HG03103 (cell line): ENCODE measurements at regions not wholly inside any gene's neighbourhood (a gene's known extent, or its start where the extent isn't known, plus 50 kb on each side); places are given as distances from the start of the nearest gene placed in this dataset.
"Not testable (repeated sequence)": the region's sequence is repeated elsewhere in the genome, so short reads cannot be mapped to it uniquely, and the experiment has no call there.

ENCODE experiments used
- ATAC-seq: cut with Tn5 transposase; IDR thresholded peaks from one replicate; pipeline ENCODE4 v1.9.1; 2021; ENCODE audit warnings: low read depth; ENCODE audit not compliant: unreplicated experiment

DNA sequence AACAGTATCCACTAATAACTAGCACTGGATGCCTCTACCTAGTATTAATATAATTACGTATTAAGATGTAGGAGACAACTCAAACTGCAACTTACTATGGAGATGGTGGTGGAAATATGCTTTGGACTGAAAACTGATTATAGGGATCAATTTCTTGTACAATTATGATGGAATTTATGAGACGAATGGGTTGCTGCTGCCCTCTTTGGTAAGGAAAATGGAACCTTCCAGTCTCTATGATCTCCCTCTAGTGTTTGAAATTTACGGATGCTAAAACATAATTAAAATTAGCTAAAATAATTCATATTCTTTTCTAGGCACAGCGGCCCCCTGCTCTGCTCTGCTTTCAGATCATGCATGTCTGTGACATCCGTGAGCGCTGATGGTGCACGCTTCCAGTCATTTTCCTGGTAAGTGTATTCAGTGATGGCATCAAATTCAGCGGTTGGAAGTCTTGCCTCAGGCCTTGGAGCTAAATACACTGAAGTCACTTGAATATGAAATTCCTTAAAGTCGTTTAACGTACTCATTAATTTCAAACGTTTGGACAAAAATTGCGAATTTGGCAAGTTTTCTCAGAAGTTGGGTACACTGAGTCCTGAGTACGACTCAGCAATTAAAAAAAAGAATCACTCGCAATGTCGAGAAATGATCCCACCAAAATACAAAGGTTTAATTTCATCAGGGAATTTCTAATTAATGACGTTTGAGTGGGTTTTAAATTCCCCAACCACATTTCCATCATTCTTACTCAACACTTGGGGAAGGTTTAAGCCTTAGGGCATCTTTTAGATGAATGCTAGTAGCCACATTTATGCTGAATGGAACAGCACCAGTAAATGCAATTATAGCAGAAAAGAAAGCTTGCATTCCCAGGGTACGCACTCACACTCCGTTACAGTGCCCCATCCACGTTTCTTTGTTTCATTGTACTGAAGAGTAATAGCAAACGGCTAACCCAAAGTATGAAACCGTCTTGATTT lies 132.6 kb downstream of the NR2F2 start:
- no peak for ATAC-seq

DNA sequence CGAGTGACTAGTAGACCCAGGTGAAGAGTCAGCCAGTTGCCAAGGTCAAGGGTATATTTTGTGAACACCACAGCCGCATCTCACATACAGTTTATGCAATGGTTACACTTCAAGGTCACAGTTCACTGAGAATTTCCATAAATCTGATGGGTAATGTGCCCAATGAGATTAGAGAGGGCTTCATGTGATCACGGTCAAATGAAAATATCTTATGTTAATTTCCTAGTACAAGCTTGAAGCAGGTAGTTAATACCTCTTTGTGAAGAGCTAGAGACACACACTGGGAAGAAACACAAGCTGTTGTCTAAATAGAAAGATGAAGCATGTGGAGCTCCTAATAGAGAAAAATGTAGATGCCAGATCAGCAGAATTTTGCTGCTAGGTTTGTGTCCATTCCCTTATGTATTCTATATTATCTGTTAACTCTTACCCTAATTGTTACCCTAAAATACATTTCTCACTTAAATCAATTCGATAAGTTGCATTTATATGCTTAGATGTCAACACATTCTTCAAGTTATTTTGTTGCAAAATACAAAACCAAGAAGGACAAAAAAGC lies 136.0 kb downstream of the NR2F2 start:
- no peak for ATAC-seq

DNA sequence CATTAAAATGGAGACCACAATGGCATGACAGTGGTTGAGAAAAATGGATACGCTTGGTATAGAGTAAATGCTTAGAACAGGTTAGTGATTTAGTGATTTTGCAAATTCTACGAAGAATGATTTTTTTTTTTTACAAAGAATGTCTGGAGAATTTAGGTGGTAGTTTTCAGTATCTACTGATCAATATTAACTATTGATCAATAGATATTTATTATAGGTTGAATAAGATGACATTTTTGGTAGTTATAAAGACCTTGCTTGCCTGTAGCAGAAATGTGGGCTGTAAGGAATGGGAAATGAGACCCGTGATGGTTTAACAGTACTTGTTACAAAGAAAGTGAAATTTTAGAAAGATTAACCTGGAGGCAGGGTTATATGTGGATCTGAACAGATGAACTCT lies 137.5 kb downstream of the NR2F2 start:
- no peak for ATAC-seq

DNA sequence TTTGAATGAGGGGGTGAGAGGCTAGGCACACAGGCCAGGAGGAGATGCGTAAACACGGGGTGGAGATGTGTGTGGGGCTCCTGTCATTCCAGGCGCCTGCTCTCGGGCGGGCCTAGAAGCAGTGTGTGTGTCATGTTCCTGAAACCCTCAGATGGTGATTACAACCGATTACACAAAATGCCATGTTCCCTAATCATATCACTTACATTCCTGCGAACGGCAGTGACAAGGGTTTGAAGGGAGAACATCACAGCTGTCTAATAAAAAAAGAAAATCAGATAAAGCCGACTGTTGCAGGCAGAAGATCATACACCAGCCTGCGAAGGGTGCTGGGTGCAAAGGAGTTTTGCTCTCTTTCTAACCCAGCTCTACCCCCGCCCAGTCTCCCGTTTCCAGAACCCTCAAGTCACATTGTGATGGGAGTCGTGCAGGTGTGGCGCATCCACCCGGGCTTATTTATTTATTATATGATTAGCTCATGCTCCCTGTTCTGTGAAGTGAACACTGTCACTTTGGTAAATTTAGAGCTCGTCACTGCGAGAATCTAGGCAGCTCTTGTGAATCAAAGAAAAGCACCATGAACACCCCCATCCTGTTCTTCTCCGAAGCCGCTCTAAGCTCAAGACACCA lies 140.3 kb downstream of the NR2F2 start:
- ATAC-seq: no peak

DNA sequence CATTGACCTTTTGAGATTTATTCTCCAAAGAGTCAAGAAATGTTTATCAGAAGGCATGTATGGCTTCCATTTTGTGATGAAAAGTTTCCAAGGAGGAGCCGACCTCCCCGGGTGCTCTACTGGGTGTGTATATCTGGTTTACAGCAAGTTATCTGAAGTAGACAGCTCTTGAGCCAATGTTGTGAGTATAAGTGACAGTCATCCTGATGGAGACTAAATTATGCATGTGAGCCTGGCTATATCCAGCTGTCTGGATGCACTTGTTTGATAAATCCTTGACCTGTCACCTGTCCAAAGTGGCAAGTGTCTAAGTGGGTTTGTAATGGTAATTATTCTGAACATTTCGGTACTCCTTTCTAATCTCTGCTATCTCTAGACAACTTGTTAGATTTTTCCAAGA lies 142.2 kb downstream of the NR2F2 start:
- no peak for ATAC-seq

DNA sequence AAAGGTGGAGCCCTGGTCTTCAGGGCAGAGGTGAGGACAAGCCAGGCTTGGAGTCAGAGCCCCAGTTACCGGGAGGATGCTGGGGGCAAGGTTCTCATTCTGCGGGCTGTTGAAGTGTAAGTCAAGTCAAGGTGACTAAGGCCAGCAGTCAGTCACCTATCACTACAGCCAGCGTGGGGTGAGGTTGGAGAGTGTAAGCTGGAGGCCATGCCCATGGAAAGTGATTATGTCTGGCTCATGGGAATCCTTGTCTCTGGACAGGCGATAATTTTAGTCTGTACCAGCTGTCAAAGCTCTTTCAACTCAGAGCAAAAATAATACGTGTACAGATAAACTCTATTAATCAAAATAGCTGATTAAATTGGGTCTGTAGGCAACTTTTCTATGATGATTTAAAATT lies 143.1 kb downstream of the NR2F2 start:
- no peak for ATAC-seq

DNA sequence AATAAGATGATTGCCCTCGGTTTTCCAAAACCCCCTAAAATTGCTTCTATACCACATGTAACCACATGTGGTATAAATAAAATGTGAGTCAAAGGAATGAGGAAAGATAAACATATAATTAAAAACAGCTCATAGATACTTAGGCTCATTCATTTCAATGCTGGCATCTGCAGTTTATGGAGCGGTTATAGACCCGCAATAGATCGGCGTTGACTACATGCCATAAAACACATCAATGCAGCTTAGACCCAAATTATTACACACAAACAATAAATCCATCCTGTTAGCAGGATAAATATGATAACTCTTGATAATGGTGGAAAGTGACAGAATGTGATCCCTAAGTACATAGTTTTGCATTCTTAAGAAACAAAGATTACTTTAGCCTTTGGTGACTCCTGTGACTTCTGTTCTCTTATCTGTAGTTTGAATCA lies 143.7 kb downstream of the NR2F2 start:
- ATAC-seq: no peak

DNA sequence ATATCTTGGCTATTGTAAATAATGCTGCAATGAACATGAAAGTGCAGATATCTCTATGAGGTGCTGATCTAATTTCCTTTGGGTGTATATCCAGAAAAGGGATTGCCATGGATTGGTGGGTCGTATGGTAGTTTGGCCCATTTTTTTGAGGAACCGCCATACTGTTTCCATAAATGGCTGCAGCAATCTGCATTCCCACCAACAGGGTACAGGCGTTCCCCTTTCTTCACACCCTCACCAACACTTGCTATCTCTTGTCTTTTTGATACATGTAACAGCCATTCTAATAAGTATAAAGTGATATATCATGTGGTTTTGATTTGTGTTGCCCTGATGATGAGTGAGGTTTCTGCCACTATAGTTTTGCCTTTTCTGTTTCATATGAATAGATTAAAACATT lies 146.7 kb downstream of the NR2F2 start:
- ATAC-seq: no peak

DNA sequence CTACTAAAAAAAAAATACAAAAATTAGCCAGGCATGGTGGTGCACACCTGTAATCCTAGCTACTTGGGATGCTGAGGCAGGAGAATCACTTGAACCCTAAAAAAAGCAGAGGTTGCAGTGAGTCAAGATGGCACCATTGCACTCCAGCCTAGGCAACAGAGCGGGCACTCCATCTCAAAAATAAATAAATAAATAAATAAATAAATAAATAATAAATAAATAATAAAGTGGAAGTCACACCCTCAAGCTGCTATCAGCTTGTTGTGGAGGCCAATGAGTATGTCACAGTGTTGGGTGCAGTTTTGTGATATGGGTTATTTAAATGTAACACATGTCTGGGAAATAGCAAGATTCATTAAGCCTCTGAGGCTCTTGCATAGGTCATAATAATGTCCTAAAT lies 153.9 kb downstream of the NR2F2 start:
- not testable (repeated sequence) for ATAC-seq

DNA sequence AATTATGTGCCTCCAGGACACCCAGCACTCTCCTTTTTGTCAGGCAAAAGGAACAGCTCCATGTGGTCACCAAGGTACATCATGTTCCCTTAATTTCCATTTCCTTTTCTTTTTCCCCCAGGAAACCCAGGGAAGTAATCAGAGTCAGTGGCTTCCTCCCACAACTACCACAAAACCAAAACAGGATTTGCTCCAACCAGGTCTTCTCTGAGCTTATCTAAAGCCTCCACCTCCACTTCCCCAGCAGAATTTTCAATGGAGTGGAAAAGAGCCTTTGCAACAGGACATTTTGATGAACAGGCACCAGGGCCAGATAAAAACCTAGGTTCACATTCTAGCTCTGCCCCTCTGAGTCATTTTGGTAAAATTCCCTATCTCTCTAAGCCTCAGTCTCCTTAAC lies 154.3 kb downstream of the NR2F2 start:
- no peak for ATAC-seq

DNA sequence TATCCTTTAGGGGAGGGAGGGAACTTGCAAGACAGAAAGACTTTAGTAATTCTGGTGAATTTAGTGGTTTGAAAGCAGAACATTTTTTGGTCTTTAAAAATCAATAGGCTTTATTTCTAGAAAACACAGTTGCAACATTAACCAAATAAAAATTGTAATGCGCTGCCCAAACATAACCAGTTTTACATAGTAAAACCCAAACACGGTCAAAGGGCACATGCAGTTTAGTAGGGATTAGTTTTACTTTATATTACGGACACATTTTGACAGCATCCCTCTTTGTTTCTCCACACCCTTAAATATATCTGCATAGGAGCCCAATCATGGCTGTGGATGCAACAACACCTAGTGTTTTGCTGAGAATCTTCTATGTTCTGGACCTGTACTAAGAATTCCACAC lies 156.7 kb downstream of the NR2F2 start:
- no peak for ATAC-seq

DNA sequence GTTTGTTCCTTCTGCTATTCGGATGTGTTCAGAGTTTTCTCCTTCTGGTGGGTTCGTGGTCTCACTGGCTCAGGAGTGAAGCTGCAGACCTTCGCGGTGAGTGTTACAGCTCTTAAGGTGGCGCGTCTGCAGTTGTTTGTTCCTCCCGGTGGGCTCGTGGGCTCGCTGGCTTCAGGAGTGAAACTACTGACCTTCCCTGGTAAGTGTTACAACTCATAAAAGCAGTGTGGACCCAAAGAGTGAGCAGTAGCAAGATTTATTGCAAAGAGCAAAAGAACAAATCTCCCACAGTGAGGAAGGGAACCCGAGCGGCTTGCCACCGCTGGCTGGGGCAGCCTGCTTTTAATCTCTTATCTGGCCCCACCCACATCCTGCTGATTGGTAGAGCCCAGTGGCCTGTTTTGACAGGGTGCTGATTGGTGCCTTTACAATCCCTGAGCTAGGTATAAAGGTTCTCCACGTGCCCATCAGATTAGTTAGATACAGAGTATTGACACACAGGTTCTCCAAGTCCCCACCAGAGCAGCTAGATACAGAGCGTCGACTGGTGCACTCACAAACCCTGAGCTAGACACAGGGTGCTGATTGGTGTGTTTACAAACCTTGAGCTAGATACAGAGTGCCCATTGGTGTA lies 160.7 kb downstream of the NR2F2 start:
- not testable (repeated sequence) for ATAC-seq

DNA sequence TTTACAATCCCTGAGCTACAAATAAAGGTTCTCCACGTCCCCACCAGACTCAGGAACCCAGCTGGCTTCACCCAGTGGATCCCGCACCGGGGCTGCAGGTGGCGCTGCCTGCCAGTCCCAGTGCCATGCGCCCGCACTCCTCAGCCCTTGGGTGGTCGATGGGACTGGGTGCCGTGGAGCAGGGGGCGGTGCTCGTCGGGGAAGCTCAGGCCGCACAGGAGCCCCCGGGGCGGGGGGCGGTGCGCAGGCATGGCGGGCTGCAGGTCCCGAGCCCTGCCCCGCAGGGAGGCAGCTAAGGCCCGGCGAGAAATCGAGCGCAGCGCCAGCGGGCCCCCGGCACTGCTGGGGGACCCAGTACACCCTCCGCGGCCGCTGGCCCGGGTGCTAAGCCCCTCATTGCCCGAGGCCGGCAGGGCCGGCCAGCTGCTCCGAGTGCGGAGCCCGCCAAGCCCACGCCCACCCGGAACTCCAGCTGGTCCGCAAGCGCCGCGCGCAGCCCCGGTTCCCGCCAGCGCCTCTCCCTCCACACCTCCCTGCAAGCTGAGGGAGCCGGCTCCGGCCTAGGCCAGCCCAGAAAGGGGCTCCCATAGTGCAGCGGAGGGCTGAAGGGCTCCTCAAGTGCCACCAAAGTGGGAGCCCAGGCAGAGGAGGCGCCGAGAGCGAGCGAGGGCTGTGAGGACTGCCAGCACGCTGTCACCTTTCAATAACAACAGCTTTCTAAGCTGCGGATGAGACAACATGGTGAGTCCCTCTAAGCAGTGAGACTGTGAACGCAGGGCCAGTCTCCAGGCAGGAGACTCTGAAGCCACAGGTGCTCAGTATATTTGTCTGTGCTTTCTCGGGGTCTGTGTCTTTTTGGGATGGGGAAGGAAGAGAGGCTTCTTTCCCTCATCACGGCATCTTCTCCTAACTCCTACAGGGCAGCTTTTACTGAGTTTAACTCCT lies 161.5 kb downstream of the NR2F2 start:
- not testable (repeated sequence) for ATAC-seq

DNA sequence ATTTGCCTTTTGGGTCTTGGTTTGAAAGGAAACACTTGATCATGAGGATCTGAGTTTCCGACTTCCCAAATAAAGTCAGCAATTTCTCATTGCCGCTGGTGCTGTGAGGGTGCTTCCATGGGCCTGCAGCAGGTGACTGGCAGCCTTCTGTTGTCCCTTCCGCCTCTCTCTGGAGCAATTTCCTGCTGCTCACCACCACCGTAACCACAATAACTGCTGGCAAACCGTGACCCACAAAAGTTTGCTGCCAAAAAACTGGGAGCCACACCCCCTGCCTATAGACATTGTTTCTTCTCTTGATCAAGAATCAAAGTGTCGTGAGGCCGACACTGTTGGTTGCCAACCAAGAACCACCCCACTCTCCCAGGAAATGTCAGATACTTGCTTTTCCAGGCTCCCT lies 164.0 kb downstream of the NR2F2 start:
- ATAC-seq: no peak

DNA sequence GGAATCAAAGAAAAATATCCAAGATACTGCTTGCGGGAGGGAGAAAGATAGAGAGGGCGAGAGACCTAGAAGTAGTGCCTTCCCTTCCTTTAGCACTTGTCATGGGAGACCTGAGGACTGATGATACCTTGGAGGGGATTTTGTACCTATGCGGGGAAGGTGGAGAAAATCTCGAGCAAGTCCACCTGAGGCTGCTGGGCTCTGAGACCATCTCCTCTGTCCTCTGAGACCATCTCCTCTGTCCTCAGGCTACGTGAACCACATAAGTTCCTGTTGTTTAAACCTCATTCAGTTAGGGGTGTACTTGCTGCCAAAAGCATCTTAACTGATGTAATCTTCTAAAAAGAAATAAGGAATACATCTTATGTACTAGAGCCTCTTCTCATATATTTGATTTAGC lies 164.9 kb downstream of the NR2F2 start:
- no peak for ATAC-seq

DNA sequence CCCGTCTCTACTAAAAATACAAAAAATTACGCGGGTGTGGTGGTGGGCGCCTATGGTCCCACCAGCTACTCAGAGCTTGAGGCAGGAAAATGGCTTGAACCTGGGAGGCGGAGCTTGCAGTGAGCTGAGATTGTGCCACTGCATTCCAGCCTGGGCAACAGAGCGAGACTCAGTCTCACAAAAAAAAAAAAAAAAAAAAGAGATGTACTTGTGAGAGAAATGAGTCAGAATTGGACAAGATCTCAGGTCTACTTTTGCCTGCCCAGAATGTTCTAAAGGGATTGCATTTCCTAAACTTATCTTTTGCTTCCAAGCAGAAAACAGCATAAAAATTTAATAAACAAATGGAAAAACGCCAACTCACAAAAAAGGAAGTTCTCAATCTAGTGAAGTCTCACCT lies 167.5 kb downstream of the NR2F2 start:
- no peak for ATAC-seq

DNA sequence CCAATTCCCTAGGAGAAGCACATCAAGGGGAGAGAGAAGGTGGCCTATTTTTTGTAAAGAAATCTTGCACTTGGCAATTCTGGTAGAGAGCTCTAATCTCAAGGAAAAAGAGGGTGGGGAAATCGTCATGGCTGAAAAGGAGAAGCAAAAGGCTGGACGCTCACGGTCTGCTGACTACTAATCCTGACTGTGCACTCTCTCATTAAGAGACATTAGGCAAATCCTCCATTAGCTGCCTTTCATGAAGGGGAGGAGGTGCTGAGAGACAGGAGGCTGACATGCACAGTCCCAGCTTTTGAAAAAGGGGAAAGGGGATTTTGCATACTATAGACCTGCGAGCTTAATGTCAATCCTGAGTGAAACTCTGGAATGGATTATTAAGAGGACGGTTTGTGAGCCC lies 170.0 kb downstream of the NR2F2 start:
- ATAC-seq: no peak

DNA sequence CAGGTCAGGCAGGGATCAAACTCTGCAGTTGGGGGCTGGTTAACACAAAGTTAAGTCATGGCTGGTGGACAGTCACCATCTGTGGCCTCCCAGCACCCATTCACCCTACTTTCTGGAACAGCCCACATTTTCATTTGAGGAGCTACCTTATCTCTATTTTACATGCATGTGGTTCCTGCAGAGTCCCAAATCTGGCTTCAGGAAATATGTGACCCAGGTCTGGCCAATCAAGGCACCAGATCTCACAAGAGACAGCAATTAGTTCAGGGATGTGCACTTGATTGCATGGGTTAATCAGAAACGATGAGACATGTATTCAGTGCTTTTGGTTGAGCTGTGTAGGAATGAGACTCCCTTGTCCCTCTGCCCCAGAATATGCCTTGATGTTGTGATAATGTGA lies 170.9 kb downstream of the NR2F2 start:
- no peak for ATAC-seq

DNA sequence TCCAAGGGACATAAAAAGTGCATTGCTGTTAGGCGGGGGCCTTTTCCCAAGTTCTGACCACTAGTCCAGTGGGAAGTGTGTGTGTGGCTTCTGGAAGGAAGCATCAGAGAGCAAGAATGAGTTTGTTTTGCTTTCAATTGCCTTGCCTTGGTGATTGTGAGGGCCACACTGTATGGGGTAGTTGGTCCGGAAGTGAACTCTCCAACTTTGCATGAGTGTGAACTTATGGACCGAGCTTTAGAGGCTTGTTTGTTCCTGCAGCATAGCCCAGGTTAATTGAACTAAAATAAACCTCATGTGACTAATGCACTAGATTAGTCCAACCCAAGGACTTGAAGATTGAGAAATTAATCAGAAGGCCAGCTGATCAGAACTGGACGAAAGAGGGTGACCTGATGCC lies 171.7 kb downstream of the NR2F2 start:
- no peak for ATAC-seq

DNA sequence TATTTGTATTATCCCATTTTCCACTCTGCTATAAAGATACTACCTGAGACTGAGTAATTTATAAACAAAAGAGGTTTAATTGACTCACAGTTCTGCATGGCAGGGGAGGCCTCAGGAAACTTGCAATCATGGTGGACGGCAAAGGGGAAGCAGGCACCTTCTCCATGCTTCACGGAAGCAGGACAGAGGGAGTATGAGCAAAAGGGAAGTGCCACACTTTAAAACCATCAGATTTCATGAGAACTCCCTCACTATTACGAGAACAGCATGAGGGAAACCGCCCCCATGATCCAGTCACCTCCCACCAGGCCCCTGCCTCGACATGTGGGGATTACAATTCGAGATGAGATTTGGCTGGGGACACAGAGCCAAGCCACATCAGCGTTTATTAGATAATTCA lies 172.8 kb downstream of the NR2F2 start:
- ATAC-seq: no peak
